Naive thymus-derived CD4-positive, alpha-beta T cell (primary cell): ENCODE measurements at regions not wholly inside any gene's neighbourhood (a gene's known extent, or its start where the extent isn't known, plus 50 kb on each side); places are given as distances from the start of the nearest gene placed in this dataset.

Experiments
- ATAC-seq: fragments of 150-1000 bp; cut with Tn5 transposase; 2 replicates; pipeline ENCODE4 v1.10.0; 2021; ENCODE audit warnings: mild to moderate bottlenecking, moderate library complexity
- CTCF ChIA-PET: fragments of 350-600 bp; sonication (Branson Sonifier 250); formaldehyde crosslinking; loops from one replicate; lab custom pipeline; 2021; ENCODE audit warnings: antibody characterized with exemption; lab: Charles Lee
- POLR2A ChIA-PET: fragments of 350-600 bp; sonication (Branson Sonifier 250); formaldehyde crosslinking; loops from one replicate; lab custom pipeline; 2021; ENCODE audit warnings: antibody characterized with exemption, inconsistent platforms; lab: Charles Lee
- DNase-seq, 9 donors: peaks; one replicate each; pipeline versions ENCODE4 v3.0.0 to v3.0.0-alpha.2; 2020 to 2022; ENCODE audit warnings: mixed read lengths in 1 of 9
- H3K27ac ChIP-seq: one replicate; pipeline ENCODE4 v1.7.0; 2013; ENCODE audit warnings: mild to moderate bottlenecking, low read depth, low read length, moderate library complexity
- H3K27me3 ChIP-seq, 2 donors: one replicate each; pipeline ENCODE4 v1.7.0; 2013; ENCODE audit warnings: low read length in 2 of 2, mild to moderate bottlenecking in 2 of 2, moderate library complexity in 2 of 2; ENCODE audit not compliant: control insufficient read depth in 2 of 2, insufficient read depth in 2 of 2
- H3K36me3 ChIP-seq, 3 experiments: 1 replicate in 2 of 3; 2 replicates in 1 of 3; pipeline ENCODE4 v1.7.0; 2013; ENCODE audit warnings: low read length in 3 of 3, mild to moderate bottlenecking in 3 of 3, moderate library complexity in 1 of 3; ENCODE audit not compliant: insufficient read depth in 3 of 3, control insufficient read depth in 2 of 3
- H3K4me1 ChIP-seq, 2 donors: one replicate each; pipeline ENCODE4 v1.7.0; 2013; ENCODE audit warnings: low read length in 2 of 2, mild to moderate bottlenecking in 2 of 2, moderate library complexity in 1 of 2; ENCODE audit not compliant: control insufficient read depth in 2 of 2, insufficient read depth in 2 of 2
- H3K4me3 ChIP-seq: 2 replicates; pipeline ENCODE4 v1.7.0; 2013; ENCODE audit warnings: mild to moderate bottlenecking, low read length
- H3K9me3 ChIP-seq, 3 experiments: 1 replicate in 2 of 3; 2 replicates in 1 of 3; pipeline ENCODE4 v1.7.0; 2013; ENCODE audit warnings: low read length in 3 of 3; ENCODE audit not compliant: control insufficient read depth in 2 of 3
- H3K27ac Mint-ChIP-seq, 9 donors: one replicate each; pipeline ENCODE4 v1.8.0; 2020 to 2022; ENCODE audit warnings: mixed read lengths in 9 of 9, mild to moderate bottlenecking in 8 of 9, moderate library complexity in 5 of 9, inconsistent platforms in 2 of 9
- H3K27me3 Mint-ChIP-seq, 5 donors: one replicate each; pipeline ENCODE4 v1.8.0; 2021 to 2022; ENCODE audit warnings: mixed read lengths in 5 of 5, mild to moderate bottlenecking in 1 of 5
- H3K36me3 Mint-ChIP-seq, 5 donors: one replicate each; pipeline ENCODE4 v1.8.0; 2020 to 2022; ENCODE audit warnings: mixed read lengths in 5 of 5, mild to moderate bottlenecking in 3 of 5, inconsistent platforms in 1 of 5
- H3K4me1 Mint-ChIP-seq, 7 donors: one replicate each; pipeline ENCODE4 v1.8.0; 2020 to 2022; ENCODE audit warnings: mixed read lengths in 7 of 7, mild to moderate bottlenecking in 3 of 7, inconsistent platforms in 1 of 7
- H3K4me3 Mint-ChIP-seq, 10 donors: one replicate each; pipeline ENCODE4 v1.8.0; 2020 to 2022; ENCODE audit warnings: mild to moderate bottlenecking in 10 of 10, mixed read lengths in 10 of 10, moderate library complexity in 6 of 10, inconsistent platforms in 2 of 10
- H3K9me3 Mint-ChIP-seq, 11 donors: one replicate each; pipeline ENCODE4 v1.8.0; 2020 to 2022; ENCODE audit warnings: mixed read lengths in 11 of 11, mild to moderate bottlenecking in 4 of 11, inconsistent platforms in 1 of 11, moderate library complexity in 1 of 11
- intact Hi-C, 2 donors: fragments of 100-400 bp; cut with micrococcal nuclease; formaldehyde crosslinking; loops; one replicate each; pipeline ENCODE4 v1.15.1; 2023

- Histone ChIP-seq H3K27me3 (no peaks in the 10 kb centered on the region), H3K27ac (no peak overlapping the region), H3K4me1 (no peaks in the 10 kb centered on the region), H3K4me3 (no peak overlapping the region), H3K36me3 (no peaks in the 10 kb centered on the region), H3K9me3 (peaks cover 0 to 12% (median 3%) of the 10 kb centered on the region in 3 experiments)
- peaks cover 7 to 35% (median 15%) of the 10 kb centered on the region in 5 donors for H3K36me3 Mint-ChIP-seq
- ATAC-seq (peak; percentile 65), DNase-seq (peak in 1 of 9 donors; percentile 28)
- intact Hi-C loops: loop anchor here in 1 of 2 donors (1.0 kb wide), 1 partner anchor 10 kb away; no protein-coding TSS in a partner anchor
- no peaks in the 10 kb centered on the region for H3K27me3 Mint-ChIP-seq
- H3K4me1 Mint-ChIP-seq: peaks cover 9 to 27% (median 11%) of the 10 kb centered on the region in 7 donors
- H3K27ac Mint-ChIP-seq: peak overlapping the region in 8 of 9 donors; percentile 38 to 82 (median 60)
- no peak overlapping the region for H3K4me3 Mint-ChIP-seq
- POLR2A ChIA-PET: interaction anchor here (1.1 to 1.3 kb wide), 3 partner anchors 9 to 458 kb away, joined by 3 to 6 read pairs (median 4); partner anchors contain the start of gene BTG1
- H3K9me3 Mint-ChIP-seq: peaks cover 4 to 29% (median 14%) of the 10 kb centered on the region in 11 donors
- CTCF ChIA-PET: interaction anchor here (1.6 kb wide), 1 partner anchor 1221 kb away, joined by 6 read pairs; no protein-coding TSS in a partner anchor
These were observed 98.9 kb upstream of the PLEKHG7 start for GRCh38 chr12:92603741-92604432.

GRCh38 chr12:92602930-92603623 lies 99.7 kb upstream of the PLEKHG7 start:
- Mint-ChIP-seq H3K4me3 (no peak overlapping the region), H3K27ac (peak overlapping the region in 4 of 9 donors; percentile 45 to 82 (median 68)), H3K9me3 (peaks cover 4 to 31% (median 17%) of the 10 kb centered on the region in 11 donors), H3K36me3 (peaks cover 11 to 41% (median 15%) of the 10 kb centered on the region in 5 donors), H3K4me1 (peaks cover 2 to 27% (median 7%) of the 10 kb centered on the region in 7 donors), H3K27me3 (no peaks in the 10 kb centered on the region)
- no peak for ATAC-seq
- Histone ChIP-seq H3K27ac (no peak overlapping the region), H3K4me1 (no peaks in the 10 kb centered on the region), H3K36me3 (no peaks in the 10 kb centered on the region), H3K4me3 (no peak overlapping the region), H3K27me3 (no peaks in the 10 kb centered on the region), H3K9me3 (peaks cover 0 to 12% (median 3%) of the 10 kb centered on the region in 3 experiments)
- ChIA-PET POLR2A (no interaction called here), CTCF (no interaction called here)
- intact Hi-C loops: loop anchor here in 1 of 2 donors (1.0 kb wide), 1 partner anchor 9 kb away; no protein-coding TSS in a partner anchor
- no peak for DNase-seq

GRCh38 chr12:92602476-92602875 lies 100.3 kb upstream of the PLEKHG7 start:
- Histone ChIP-seq H3K9me3 (peaks cover 0 to 12% (median 3%) of the 10 kb centered on the region in 3 experiments), H3K4me1 (no peaks in the 10 kb centered on the region), H3K36me3 (no peaks in the 10 kb centered on the region), H3K27ac (no peak overlapping the region), H3K27me3 (no peaks in the 10 kb centered on the region), H3K4me3 (no peak overlapping the region)
- H3K27ac Mint-ChIP-seq: peak overlapping the region in 3 of 9 donors; percentile 3 to 76 (median 39)
- peaks cover 0 to 29% (median 4%) of the 10 kb centered on the region in 7 donors for H3K4me1 Mint-ChIP-seq
- H3K36me3 Mint-ChIP-seq: peaks cover 11 to 47% (median 15%) of the 10 kb centered on the region in 5 donors
- intact Hi-C loops: no loop called here
- DNase-seq (no peak), ATAC-seq (peak; percentile 12)
- H3K4me3 Mint-ChIP-seq: no peak overlapping the region
- H3K9me3 Mint-ChIP-seq: peaks cover 4 to 34% (median 17%) of the 10 kb centered on the region in 11 donors
- CTCF ChIA-PET: no interaction called here
- no peaks in the 10 kb centered on the region for H3K27me3 Mint-ChIP-seq
- POLR2A ChIA-PET: no interaction called here

GRCh38 chr12:92601680-92602079 lies 101.1 kb upstream of the PLEKHG7 start:
- intact Hi-C loops: no loop called here
- Histone ChIP-seq H3K4me1 (no peaks in the 10 kb centered on the region), H3K36me3 (no peaks in the 10 kb centered on the region), H3K4me3 (no peak overlapping the region), H3K27ac (no peak overlapping the region), H3K27me3 (no peaks in the 10 kb centered on the region), H3K9me3 (peaks cover 0 to 12% (median 3%) of the 10 kb centered on the region in 3 experiments)
- H3K27me3 Mint-ChIP-seq: no peaks in the 10 kb centered on the region
- H3K9me3 Mint-ChIP-seq: peaks cover 4 to 34% (median 17%) of the 10 kb centered on the region in 11 donors
- peaks cover 11 to 54% (median 15%) of the 10 kb centered on the region in 5 donors for H3K36me3 Mint-ChIP-seq
- POLR2A ChIA-PET: no interaction called here
- peak overlapping the region in 3 of 9 donors; percentile 11 to 38 (median 26) for H3K27ac Mint-ChIP-seq
- DNase-seq (no peak), ATAC-seq (no peak)
- CTCF ChIA-PET: no interaction called here
- no peak overlapping the region for H3K4me3 Mint-ChIP-seq
- peaks cover 0 to 32% (median 4%) of the 10 kb centered on the region in 7 donors for H3K4me1 Mint-ChIP-seq

GRCh38 chr12:92601176-92601575 lies 101.6 kb upstream of the PLEKHG7 start:
- DNase-seq: no peak
- POLR2A ChIA-PET: no interaction called here
- no peaks in the 10 kb centered on the region for H3K4me1 ChIP-seq
- intact Hi-C loops: no loop called here
- peaks cover 0 to 12% (median 3%) of the 10 kb centered on the region in 3 experiments for H3K9me3 ChIP-seq
- no peak overlapping the region for H3K4me3 ChIP-seq
- H3K36me3 Mint-ChIP-seq: peaks cover 11 to 55% (median 15%) of the 10 kb centered on the region in 5 donors
- H3K4me1 Mint-ChIP-seq: peaks cover 0 to 37% (median 6%) of the 10 kb centered on the region in 7 donors
- H3K27ac ChIP-seq: no peak overlapping the region
- peaks cover 4 to 34% (median 17%) of the 10 kb centered on the region in 11 donors for H3K9me3 Mint-ChIP-seq
- CTCF ChIA-PET: no interaction called here
- H3K27me3 Mint-ChIP-seq: no peaks in the 10 kb centered on the region
- peak overlapping the region in 2 of 9 donors; percentile 7 to 8 for H3K27ac Mint-ChIP-seq
- no peaks in the 10 kb centered on the region for H3K36me3 ChIP-seq
- ATAC-seq: no peak
- no peak overlapping the region for H3K4me3 Mint-ChIP-seq
- H3K27me3 ChIP-seq: no peaks in the 10 kb centered on the region

- intact Hi-C loops: no loop called here
- ATAC-seq (no peak), DNase-seq (no peak)
- H3K27me3 ChIP-seq: no peaks in the 10 kb centered on the region
- peaks cover 0 to 12% (median 3%) of the 10 kb centered on the region in 3 experiments for H3K9me3 ChIP-seq
- no peak overlapping the region for H3K4me3 Mint-ChIP-seq
- H3K27me3 Mint-ChIP-seq: no peaks in the 10 kb centered on the region
- peaks cover 7 to 10% of the 10 kb centered on the region in 2 donors for H3K4me1 ChIP-seq
- no peaks in the 10 kb centered on the region for H3K36me3 ChIP-seq
- H3K27ac Mint-ChIP-seq: no peak overlapping the region
- H3K4me1 Mint-ChIP-seq: peaks cover 7 to 47% (median 16%) of the 10 kb centered on the region in 7 donors
- no peak overlapping the region for H3K27ac ChIP-seq
- no peak overlapping the region for H3K4me3 ChIP-seq
- CTCF ChIA-PET: interaction anchor here (0.6 kb wide), 1 partner anchor 823 kb away, joined by 4 read pairs; no protein-coding TSS in a partner anchor
- peaks cover 5 to 40% (median 17%) of the 10 kb centered on the region in 11 donors for H3K9me3 Mint-ChIP-seq
- peaks cover 11 to 62% (median 15%) of the 10 kb centered on the region in 5 donors for H3K36me3 Mint-ChIP-seq
- POLR2A ChIA-PET: no interaction called here
These were observed 102.7 kb upstream of the PLEKHG7 start for GRCh38 chr12:92600052-92600451.
